ENCODE measurements at regions not wholly inside any gene's neighbourhood (a gene's known extent, or its start where the extent isn't known, plus 50 kb on each side); places are given as distances from the start of the nearest gene placed in this dataset.

- ATAC-seq (no peak), DNase-seq (no peak)
- intact Hi-C loops (cut with DNase I), result no loop called here
- H3K36me3 ChIP-seq, result no peaks in the 10 kb centered on the region
- no peak overlapping the region for H3K27ac ChIP-seq
- no peaks in the 10 kb centered on the region for H3K27me3 ChIP-seq
- WGBS, 4 donors, result 80 to 83% (median 81%) methylated on average over 5 of the region's 5 CpGs
- peaks cover 0 to 5% (median 0%) of the 10 kb centered on the region in 12 donors for H3K9me3 ChIP-seq
- no peak overlapping the region for H3K4me3 ChIP-seq
- TF ChIP-seq POLR2A (IDR thresholded peaks at IDR 0.05) (no peak), CTCF (IDR thresholded peaks at IDR 0.05) (no peak)
- peaks cover 0 to 7% (median 0%) of the 10 kb centered on the region in 12 donors for H3K4me1 ChIP-seq
Observed at GRCh38 chr3:160047876-160048275, 59.2 kb downstream of the IL12A start.

GRCh38 chr3:160049038-160049437 lies 60.4 kb downstream of the IL12A start:
- no peaks in the 10 kb centered on the region for H3K27me3 ChIP-seq
- DNase-seq (no peak), ATAC-seq (no peak)
- TF ChIP-seq CTCF (IDR thresholded peaks at IDR 0.05) (no peak), POLR2A (IDR thresholded peaks at IDR 0.05) (no peak)
- H3K36me3 ChIP-seq, result no peaks in the 10 kb centered on the region
- H3K4me1 ChIP-seq, result peaks cover 0 to 7% (median 0%) of the 10 kb centered on the region in 12 donors
- H3K27ac ChIP-seq, result no peak overlapping the region
- no peaks in the 10 kb centered on the region for H3K9me3 ChIP-seq
- 87 to 91% (median 90%) methylated on average over 2 of the region's 2 CpGs for WGBS, 4 donors
- no peak overlapping the region for H3K4me3 ChIP-seq
- intact Hi-C loops (cut with DNase I), result no loop called here

GRCh38 chr3:160049565-160049964 lies 60.9 kb downstream of the IL12A start:
- Histone ChIP-seq H3K36me3 (no peaks in the 10 kb centered on the region), H3K4me1 (peaks cover 0 to 7% (median 0%) of the 10 kb centered on the region in 12 donors), H3K27me3 (no peaks in the 10 kb centered on the region), H3K27ac (no peak overlapping the region), H3K4me3 (no peak overlapping the region), H3K9me3 (no peaks in the 10 kb centered on the region)
- intact Hi-C loops (cut with DNase I), result no loop called here
- no peak for DNase-seq
- no peak for ATAC-seq
- WGBS, 4 donors, result 50 to 53% (median 51%) methylated on average over 2 of the region's 2 CpGs
- no peak for TF ChIP-seq CTCF (IDR thresholded peaks at IDR 0.05)
- no peak for TF ChIP-seq POLR2A (IDR thresholded peaks at IDR 0.05)

- no peak overlapping the region for H3K27ac ChIP-seq
- ATAC-seq, result peak in 1 of 4 donors; percentile 29
- no peak for DNase-seq
- H3K4me1 ChIP-seq, result peaks cover 0 to 7% (median 0%) of the 10 kb centered on the region in 12 donors
- WGBS, 4 donors, result 74 to 79% (median 77%) methylated on average over 5 of the region's 5 CpGs
- H3K36me3 ChIP-seq, result no peaks in the 10 kb centered on the region
- intact Hi-C loops (cut with DNase I), result no loop called here
- H3K27me3 ChIP-seq, result no peaks in the 10 kb centered on the region
- H3K9me3 ChIP-seq, result no peaks in the 10 kb centered on the region
- TF ChIP-seq CTCF (IDR thresholded peaks at IDR 0.05) (no peak), POLR2A (IDR thresholded peaks at IDR 0.05) (no peak)
- no peak overlapping the region for H3K4me3 ChIP-seq
Observed at GRCh38 chr3:160049988-160050387, 61.4 kb downstream of the IL12A start.
